HG03378 (cell line): ENCODE measurements at regions not wholly inside any gene's neighbourhood (a gene's known extent, or its start where the extent isn't known, plus 50 kb on each side); places are given as distances from the start of the nearest gene placed in this dataset.
"Not testable (repeated sequence)": the region's sequence is repeated elsewhere in the genome, so short reads cannot be mapped to it uniquely, and the experiment has no call there.

ENCODE experiments used
- ATAC-seq: cut with Tn5 transposase; IDR thresholded peaks from one replicate; pipeline ENCODE4 v1.9.1; 2021; ENCODE audit warnings: mild to moderate bottlenecking, moderate library complexity; ENCODE audit not compliant: unreplicated experiment

DNA sequence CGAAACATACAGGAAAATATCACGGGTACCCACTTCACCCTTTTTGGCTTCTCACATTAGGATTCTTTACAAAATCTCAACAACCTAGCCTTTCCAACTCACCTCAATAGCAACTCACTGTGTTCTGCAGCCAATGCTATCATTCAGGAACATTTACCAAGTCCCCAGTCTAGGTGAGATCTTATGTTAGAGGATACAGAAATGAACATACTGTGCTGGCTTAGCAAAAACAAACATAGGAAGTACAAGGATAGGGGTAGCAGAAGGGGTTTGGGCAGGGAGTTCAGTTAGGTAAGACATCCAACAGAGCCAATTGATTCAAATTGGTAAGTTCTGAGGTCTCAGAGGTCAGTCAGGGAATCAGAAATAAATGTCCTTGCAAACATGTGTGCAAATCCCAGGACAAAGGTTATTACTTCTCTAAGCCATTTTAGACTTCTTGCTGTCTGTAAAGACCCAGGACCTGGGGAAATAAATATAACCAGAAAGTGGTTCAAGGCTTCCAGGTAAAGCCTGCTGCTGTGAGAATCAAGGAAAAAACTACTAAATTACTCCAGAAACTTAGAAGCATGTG, 556.3 kb upstream of the CHAC2 start:
- no peak for ATAC-seq

DNA sequence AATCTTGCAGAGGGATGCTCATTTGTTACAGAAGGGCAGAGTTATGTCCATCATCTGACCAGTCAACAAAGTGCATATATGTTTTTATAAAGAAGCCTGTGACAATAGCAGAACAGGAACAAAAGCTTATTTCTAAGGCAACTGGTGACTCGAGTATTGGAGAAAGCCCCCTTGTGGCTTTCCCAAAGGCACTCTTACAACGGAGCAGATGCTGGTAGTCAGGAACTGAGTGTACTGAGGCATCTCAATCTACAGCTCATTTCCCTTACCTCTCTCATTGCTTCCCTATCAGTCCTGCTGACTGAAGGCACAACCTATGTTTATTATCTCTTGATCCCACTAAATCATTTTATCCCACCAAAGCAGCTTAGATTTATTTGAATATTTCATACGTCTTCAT, 557.1 kb upstream of the CHAC2 start:
- ATAC-seq = no peak

DNA sequence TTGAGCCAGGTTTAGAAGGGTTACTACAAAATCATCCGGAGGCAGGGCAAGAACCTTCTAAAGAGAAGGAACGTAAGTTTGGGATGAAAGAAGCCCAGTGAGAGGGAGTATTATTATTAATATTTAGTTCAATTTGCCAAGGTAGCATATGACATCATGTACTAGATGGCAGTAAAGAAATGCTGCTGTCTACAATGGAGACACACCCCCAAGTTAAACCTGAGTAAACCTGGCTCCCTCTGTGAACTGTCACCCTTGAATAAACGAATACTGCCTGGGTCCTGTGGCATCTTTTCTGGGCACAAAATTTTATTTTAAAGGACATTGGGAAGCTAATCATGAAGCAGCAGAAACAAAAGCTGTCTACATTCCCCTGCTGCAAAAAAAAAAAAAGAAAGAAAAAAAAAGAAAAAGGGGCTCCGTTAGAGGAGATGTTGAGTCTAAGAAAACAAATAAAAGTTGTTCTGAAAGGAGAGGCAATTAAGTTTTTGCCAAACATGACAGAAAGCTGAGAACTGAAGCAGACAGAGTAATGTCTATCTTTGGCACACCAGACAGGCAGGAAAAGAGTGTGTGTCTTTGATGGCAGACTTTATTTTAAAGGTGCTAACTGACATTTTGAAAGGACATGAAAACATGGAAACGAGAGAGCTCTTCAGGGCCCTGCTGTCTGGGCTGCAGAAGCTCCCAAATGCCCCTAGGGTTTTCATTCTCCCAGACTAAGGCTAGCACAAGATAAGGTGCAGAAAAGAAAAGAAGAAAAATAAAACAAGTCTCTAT, 557.7 kb upstream of the CHAC2 start:
- ATAC-seq = no peak

DNA sequence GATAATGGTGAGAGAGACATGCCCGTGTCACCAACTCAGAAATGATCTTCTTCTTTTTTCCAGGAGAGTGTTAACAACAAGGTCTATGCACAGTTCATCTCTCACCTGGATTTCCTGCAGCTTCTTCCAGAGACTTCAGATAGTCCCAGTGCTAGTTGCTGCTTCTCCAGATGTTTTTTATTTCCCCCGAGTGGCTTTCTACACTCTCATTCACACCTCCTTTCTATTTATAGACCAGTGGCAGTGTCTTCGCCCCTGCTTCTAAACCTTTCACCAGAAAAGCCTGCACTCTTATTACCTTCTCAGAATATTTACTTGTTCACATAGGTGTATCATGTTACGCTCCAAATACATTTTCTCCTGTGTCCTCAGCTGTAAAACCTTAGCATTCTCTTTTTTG, 558.8 kb upstream of the CHAC2 start:
- ATAC-seq = no peak

DNA sequence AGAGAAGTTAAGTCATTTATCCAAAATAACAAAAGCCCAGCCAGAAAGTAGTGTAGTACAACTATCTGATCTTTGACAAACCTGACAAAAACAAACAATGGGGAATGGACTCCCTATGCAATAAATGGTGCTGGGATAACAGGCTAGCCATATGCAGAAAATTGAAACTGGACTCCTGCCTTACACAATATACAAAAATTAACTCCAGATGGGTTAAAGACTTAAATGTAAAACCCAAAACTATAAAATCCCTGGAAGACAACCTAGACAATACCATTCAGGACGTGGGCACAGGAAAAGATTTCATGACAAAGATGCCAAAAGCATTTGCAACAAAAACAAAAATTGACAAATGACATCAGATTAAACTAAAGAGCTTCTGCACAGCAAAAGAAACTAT, 561.4 kb upstream of the CHAC2 start:
- not testable (repeated sequence) for ATAC-seq

DNA sequence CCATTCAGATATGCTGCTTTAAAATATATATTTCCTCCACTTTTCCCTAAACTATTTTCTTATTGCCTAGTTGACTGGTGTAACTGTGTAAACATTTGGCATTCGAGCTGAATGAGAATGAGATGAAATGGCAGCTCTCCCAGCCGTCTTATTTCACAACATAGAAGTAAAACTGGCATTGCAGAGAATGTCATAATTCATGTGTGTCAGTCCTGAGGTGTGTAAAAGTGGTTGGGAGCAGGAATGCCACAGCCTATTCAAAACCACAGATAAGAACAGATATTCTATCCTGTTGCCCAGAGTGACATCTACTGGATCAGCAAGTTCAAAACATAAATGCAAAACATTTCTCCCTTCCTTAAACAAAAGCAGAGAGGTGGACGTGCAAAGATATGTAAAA, 565.5 kb upstream of the CHAC2 start:
- ATAC-seq = no peak

DNA sequence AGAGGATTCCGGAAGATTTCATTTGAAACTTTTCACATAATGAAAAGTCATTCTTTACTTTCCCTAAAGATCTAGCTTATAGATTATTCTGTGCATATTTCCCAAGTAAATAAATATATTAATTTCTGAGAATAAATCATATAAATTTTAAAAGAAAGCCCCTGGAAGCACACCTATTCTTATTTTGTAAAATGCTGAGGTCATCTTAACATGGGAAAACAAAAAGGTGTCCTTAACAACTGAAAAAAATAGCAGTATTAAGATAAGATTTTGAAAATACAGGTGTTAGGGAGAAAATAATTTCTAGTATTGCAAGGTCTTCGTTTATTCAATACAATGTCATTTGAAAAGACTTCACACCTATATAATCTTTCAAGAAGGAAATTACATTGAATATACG, 567.5 kb upstream of the CHAC2 start:
- no peak for ATAC-seq

DNA sequence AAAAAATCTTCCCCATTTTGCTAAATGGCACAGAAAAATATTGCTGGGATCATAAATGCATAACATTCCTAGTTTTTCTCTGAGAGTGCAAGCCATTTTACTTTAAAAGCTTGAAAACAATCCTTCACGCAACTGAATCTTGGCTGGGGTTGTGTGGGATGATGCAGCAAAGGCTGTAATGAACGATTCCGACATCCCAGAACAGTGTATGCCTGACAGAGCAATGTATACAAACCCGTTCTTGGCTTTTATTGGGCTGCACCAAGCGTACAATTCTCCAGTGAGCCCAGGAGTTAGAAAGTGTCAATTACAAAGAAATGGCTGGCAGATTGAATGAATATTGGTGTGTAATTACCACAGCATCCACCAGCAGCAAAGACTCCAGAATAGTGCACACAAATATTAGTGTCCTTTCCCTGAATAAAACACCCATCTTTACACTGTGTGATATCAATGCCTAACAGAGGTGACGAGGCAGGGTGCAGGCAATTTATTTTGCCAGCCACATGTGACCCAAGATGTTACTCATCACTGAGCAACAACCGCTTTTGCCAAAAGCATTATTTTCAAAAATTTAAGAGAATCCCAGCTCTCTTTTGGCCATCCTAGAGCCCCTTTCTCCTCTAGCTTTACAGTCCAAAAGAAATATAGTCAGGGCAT, 578.6 kb upstream of the CHAC2 start:
- ATAC-seq = no peak

DNA sequence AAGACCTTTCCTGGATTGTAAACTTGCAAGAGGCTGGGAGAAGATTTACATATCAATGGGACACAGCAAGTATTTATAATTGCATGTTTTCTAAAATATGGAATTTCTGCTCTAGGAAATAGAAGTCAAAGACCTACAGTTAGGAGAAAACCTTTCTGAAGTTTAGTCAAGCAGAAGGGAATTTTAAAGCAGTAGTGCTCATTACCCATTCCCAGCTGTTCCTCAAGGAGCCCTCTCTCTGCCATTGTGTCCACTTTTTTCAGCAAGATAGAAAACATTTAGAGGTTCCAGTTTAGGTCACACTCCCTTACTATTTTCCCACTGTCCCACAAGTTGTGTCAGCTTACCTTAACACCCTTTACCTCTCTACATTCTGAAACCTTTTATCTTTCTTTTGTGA, 584.0 kb upstream of the CHAC2 start:
- no peak for ATAC-seq

DNA sequence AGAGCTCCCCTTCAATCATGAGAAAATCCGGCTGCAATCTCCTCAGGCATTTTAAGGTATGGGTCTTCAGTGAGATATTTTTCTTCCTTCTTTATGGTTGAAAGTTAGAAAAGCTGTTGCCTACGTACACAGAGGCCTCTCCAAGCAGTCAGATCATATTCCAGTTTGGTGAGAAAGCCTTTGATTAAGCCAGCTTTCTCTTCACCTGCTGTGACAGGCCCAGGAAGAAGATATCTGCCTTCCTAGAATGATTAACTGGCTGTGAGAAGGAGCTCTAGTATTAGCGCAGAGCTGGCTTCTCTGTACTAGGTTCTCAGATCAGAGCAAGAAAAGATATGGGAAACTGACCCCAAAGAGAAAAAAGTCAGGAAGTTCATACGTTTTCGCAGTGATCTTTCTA, 585.0 kb upstream of the CHAC2 start:
- ATAC-seq = no peak

DNA sequence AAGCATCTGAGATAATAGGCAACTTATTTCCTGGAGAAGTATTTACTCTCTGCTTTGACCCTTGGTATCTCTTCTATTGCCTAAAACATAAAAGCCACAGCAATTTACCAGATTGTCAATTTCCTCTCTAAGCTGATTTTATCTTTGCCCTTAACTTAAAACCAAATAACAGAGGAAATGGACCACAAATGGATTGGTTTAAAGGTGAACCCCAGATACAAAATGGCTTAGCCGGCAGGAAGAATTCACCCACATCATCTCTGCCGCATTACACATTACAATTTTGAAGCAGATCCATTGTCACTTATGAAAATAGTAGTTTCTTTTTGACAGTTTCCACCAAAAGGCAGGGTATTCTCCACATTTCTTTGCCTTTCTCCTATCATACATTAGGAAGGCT, 585.8 kb upstream of the CHAC2 start:
- no peak for ATAC-seq

DNA sequence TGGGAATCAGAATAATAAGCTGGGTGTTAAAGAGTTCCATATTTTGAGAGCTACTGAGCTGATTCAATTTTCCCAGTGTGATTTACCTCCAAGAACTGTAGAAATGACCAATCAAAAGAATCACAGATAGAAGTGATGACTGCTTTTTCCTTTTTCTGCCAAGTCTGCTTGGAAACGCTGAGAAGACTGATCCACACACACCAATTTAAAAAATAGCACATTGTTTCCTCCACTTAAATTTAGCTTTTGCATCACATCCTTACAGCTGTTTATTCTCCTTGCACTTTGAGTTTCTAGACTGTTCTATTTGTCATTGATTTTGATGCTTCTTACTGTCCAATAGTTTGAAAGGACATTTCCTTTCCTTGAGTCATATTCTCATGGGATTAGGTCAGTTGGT, 590.3 kb upstream of the CHAC2 start:
- ATAC-seq = no peak

DNA sequence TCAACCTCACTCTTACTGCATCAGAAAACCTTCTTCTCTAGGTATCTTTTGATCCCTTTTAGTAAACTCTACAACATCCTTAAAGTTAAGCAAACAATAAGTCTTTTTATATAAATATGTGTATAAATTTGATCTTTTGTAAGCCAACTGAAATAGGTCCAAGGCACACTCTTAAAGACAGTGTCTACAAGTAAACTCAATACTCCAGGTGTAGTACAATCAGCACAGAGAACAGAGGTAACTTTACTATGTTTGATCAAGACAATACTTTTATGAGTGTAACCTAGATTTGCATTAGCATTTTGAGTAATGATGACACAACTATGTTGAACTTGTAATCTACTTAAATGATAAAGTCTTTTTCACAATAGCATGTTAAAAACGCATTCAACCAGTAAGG, 593.1 kb upstream of the CHAC2 start:
- ATAC-seq = no peak

DNA sequence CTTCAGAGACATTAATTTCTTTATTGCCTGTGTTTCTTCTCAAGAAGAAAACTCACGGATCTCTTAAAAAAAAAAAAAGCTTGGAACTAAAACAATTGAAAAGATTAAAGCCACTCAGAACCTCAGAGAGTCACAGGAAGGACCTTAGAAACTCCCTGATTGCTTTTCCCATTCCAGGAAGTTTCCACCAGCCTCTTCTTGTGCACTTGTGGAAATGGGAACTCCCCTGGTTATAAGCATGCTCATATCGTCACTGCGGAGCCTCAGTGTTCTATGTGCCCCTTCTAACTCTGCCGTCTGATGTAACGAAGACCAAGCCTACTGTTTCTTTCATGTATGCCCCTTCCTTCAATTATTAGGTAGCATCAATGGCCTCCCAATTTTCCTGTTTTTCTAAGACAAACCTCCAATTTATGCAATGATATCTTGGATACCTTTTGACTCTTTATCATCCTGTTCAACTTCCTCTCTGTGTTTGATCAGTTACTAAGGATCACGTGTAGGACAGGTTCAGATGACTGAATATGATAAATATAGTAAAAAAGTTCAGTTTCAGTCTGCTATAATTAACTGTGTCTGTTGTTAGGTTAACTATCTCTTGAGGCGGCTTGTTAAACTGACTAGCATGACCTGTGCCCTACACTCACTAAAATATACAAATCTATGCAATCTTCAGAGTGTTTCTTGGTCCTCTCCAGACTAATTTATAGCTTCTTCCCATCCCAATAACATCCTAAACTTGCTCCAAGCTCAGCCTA, 593.7 kb upstream of the CHAC2 start:
- ATAC-seq = no peak

DNA sequence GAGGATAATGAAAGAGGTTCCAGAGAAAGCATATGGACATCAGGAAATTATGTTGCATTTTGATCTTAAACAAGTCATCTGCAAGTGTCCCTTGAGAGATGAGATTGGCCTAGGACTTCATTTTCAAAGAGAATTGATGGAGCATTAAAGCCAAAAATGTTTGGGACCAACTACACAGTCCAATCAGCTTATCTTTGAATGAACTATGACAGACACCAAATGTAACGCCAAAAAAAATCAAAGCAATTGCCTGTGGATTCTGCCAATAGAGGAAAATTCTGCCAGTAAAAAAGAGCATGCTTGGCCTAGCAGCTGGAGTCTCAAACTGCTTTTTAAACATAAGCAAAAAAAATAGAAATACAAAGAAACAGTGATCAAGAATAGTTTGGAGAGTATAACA, 594.5 kb upstream of the CHAC2 start:
- no peak for ATAC-seq

DNA sequence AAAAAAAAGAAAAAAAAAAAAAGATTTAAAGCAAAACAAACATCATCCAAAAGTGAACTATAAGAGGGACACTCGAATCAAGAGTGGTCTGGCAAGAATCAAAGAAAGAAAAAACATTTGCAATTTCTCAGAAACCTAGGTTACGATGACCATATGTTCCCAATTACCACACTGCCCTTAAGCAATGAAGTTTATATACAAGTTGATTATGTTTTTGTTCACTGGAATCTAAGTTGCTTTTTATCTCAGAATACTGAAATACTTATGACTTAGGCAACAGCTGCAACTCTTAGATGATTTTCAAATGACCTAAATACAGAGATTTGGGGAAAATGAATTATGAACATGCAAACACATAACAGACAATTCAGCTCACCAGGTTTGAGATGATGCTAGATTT, 597.1 kb upstream of the CHAC2 start:
- ATAC-seq = no peak

DNA sequence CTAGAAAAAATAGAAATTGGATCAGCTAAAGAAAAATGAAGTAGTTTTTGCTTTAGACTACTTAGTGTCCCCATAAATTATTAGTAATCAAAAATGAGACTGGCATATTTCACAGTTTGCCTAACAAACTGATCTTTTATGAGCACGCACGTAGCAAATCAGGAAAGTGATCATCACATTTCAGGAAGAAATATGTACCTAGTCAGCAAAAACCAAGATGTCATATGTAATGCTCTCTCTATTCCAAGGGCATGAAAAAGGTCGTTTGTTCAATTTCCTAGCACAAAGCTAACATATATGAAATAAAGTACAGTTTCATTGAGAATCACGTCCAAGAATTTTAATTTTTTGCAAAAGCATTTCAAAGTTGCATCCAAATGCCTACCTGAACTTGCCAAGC, 600.4 kb upstream of the CHAC2 start:
- no peak for ATAC-seq

DNA sequence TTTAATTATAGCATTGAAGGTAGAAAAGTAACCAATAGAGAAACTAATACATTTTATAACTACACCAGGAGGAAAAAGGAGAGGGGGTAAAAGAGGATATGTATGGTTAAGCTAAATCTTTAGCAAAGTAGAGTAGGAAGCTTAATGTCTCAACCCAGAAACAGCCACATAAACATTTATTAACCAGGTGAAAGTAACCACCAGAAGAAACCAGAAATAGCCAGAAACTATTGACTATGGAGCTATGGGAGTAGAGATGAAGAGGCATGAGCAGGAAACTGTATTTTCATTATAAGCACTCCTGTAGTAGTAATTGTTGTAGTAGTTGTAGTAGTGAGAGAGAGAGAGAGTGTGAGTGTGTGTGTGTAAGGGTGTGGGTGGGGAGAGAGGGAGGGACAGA, 617.5 kb upstream of the CHAC2 start:
- ATAC-seq = no peak

DNA sequence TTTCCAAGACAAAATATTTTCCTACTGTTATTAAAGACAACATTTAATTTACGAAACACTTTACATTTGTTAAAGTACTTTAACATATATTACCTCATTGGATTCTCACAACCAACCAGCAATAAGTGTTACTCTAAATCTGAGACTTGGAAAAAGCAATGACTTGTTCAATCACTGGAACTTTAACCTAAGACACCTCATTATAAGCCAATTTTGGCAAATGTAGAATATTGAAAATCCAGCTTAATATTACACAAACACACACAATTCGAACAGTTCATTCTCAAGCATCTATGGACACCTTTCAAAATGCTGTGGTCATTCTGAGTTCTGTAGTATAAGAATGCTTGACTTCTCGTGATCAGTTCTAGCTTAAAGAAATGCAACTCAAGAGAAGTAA, 619.4 kb upstream of the CHAC2 start:
- no peak for ATAC-seq

DNA sequence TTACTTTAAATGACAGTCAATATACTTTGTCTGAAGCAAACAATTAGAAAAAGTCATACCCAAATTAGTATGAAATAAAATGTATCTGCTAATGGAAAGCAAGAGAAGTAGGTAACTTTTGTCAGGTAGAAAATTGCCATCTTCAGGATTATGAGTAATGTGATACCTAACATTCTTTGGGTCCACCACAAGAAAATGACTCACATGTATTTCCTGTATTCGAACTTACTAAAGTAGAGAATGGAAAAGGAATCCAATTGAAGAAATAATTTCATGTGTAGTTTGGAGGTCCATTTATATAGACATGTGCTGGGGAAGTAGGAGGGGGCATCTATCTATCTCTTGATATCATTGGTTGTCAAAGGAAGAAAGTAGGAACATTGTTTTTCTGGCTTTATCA, 636.2 kb upstream of the CHAC2 start:
- no peak for ATAC-seq

DNA sequence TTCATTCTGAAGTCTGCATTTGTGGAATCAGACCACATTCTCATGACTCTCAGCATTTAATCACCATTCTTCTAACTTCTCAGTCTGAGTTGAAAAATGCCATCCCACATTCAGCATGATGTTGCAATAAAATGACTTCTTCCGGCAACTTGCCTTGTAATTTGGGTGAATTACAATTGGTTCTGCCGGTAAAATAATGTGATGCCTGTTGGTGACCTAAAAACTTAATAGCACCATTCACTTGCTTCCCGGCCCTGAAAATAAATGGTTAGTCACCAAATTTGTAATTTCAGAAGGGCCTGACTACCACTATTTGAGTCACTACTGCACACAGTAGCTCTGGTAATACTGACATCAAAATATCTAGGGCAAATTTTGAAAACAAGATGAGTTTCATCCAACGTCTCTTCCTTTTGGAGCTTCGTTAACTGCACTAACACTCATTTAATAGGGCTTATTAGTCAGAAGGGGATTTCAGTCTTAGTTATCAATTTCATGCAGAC, 637.1 kb upstream of the CHAC2 start:
- ATAC-seq = no peak

DNA sequence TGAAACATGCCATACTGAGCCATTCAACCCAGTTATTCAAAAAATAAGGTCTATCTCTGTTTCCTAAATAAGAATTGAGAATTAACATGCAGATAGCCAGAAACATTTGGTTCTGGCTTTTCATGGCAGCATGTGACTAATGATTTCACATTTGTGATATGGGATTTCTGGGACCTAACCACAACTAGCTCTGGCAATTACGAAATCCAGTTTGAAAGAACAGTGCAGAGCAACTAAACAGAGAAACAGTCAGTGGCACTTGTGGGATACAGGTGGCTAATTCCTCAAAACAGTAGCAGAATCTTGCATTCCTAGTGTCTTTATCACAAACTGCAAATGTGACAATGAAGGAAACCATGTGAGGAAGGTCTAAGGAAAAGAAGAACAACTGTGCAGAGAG, 637.8 kb upstream of the CHAC2 start:
- no peak for ATAC-seq
